Colon (tissue), 2 donors: ENCODE measurements at regions not wholly inside any gene's neighbourhood (a gene's known extent, or its start where the extent isn't known, plus 50 kb on each side); places are given as distances from the start of the nearest gene placed in this dataset.
"Not testable (repeated sequence)": the region's sequence is repeated elsewhere in the genome, so short reads cannot be mapped to it uniquely, and the experiment has no call there.

Source experiments
- FAIRE-seq: peaks from 2 replicates; lab custom pipeline; 2012; peaks lifted over from hg19 to GRCh38; lab: Jason Lieb, UNC
- donor health status: control.
- donor health status: control.

- no peak for FAIRE-seq
Observed at GRCh38 chr6:40688214-40688761, 101.1 kb upstream of the LRFN2 start.

GRCh38 chr6:40685862-40686261 is 98.7 kb upstream of the LRFN2 start:
- FAIRE-seq: no peak

GRCh38 chr6:40681622-40682021 is 94.5 kb upstream of the LRFN2 start:
- FAIRE-seq: no peak

- no peak for FAIRE-seq
Observed at GRCh38 chr6:40678941-40679340, 91.8 kb upstream of the LRFN2 start.

- FAIRE-seq: no peak
Observed at GRCh38 chr6:40674170-40674569, 87.0 kb upstream of the LRFN2 start.

- FAIRE-seq: no peak
Observed at GRCh38 chr6:40672087-40672486, 84.9 kb upstream of the LRFN2 start.

- FAIRE-seq: no peak
Observed at GRCh38 chr6:40671694-40672050, 84.5 kb upstream of the LRFN2 start.

GRCh38 chr6:40671001-40671693 is 84.0 kb upstream of the LRFN2 start:
- FAIRE-seq: no peak

- no peak for FAIRE-seq
Observed at GRCh38 chr6:40669343-40669742, 82.2 kb upstream of the LRFN2 start.

- no peak for FAIRE-seq
Observed at GRCh38 chr6:40668203-40668602, 81.0 kb upstream of the LRFN2 start.

GRCh38 chr6:40666530-40666929 is 79.4 kb upstream of the LRFN2 start:
- FAIRE-seq: no peak

GRCh38 chr6:40661726-40662125 is 74.6 kb upstream of the LRFN2 start:
- FAIRE-seq: no peak

GRCh38 chr6:40656772-40657171 is 69.6 kb upstream of the LRFN2 start:
- not testable (repeated sequence) for FAIRE-seq

- no peak for FAIRE-seq
Observed at GRCh38 chr6:40654828-40655227, 67.7 kb upstream of the LRFN2 start.

- FAIRE-seq: no peak
Observed at GRCh38 chr6:40645043-40645442, 57.9 kb upstream of the LRFN2 start.

GRCh38 chr6:40642837-40643236 is 55.7 kb upstream of the LRFN2 start:
- FAIRE-seq: no peak

- no peak for FAIRE-seq
Observed at GRCh38 chr6:40642190-40642589, 55.0 kb upstream of the LRFN2 start.

GRCh38 chr6:40640599-40641227 is 53.5 kb upstream of the LRFN2 start:
- FAIRE-seq: no peak
